Stimulated activated CD8-positive, alpha-beta memory T cell treated with anti-CD3 and anti-CD28 coated beads, Interleukin-4, amount 100 ng/mL, for 24 hours (primary cell): ENCODE measurements at regions not wholly inside any gene's neighbourhood (a gene's known extent, or its start where the extent isn't known, plus 50 kb on each side); places are given as distances from the start of the nearest gene placed in this dataset.

Experiments
- DNase-seq: peaks from one replicate; pipeline ENCODE4 v3.0.0-alpha.2; 2020; ENCODE audit warnings: low read depth

DNA sequence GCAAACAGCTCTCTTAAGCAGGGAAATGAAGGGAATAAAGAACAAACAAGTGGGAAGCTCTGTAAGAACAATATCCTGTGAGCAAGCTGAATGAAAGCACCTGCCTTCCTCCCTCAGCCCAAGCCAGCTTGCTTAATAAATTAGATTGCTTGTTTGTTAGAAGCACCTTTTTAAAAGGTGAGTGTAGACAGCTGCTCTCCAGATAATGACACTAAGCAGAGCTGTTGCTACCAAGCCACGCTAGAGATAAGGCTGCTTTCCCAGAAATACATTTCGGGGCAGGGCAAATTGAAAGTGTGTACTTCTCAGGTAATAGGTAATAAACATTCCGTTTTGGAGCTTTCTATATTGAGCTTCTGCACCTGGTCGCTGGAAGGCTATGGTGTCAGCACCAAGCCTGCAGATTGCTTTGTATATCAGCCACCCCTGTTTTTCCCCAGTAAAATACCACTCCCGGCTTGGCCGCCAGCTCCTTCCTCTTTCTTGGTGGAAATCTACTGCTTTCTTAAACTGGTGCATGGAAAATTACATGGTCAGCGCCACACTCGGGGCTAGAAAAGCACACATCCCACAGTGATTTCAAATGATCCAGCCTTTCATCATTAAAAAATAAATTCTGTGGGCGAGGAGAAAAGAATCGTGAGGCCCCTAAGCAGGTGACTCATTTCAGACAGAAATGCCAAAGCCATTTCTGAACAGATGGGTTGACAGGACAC lies 151.3 kb downstream of the ETS2 start:
- DNase-seq, result no peak

GRCh38 chr21:38956521-38956855 lies 150.8 kb downstream of the ETS2 start:
- no peak for DNase-seq

GRCh38 chr21:38956007-38956406 lies 150.3 kb downstream of the ETS2 start:
- DNase-seq, result no peak

DNA sequence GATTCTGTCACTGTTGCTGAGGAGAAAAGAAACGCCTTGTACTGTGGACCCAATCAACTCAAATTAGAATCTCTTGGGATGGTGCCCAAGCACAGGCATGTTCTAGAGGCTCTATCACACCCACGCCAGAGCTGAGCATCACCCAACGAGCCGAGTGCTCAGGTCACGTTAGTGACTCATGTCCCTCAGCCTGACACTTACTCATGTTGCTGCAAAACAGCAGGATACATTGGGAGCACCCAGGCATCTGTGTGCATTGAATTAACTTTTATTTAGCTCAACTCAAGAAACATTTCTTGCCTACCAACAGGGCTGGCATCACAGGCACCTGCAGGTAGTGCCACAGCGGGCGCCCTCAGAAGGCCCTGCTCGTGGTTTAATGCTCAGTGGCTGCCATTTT lies 149.8 kb downstream of the ETS2 start:
- DNase-seq, result no peak

DNA sequence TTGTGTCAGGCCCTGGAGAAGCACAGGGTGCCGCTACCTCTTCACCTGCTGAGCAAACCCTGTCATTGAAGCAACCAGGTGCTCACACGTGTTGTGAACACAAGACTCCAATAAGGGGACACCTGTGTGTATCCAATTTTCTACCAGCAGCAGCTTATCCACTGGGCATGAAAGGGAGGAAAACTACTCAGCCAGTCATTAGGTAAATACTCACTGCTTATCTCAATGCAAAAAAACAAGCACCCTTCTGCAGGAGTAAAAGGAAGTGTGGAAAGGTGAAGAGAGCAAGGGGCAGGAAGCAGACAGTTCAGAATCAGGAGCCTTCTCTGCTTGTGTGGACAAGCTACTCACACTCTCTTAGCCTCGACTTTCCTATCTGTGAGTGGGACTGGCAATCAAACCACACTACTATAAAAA lies 148.9 kb downstream of the ETS2 start:
- DNase-seq, result no peak

- DNase-seq, result no peak
Observed at GRCh38 chr21:38953516-38953915, 147.8 kb downstream of the ETS2 start.

- DNase-seq, result no peak
Observed at GRCh38 chr21:38952890-38953289, 147.2 kb downstream of the ETS2 start.

- DNase-seq, result no peak
Observed at GRCh38 chr21:38951095-38951730, 145.5 kb downstream of the ETS2 start.

DNA sequence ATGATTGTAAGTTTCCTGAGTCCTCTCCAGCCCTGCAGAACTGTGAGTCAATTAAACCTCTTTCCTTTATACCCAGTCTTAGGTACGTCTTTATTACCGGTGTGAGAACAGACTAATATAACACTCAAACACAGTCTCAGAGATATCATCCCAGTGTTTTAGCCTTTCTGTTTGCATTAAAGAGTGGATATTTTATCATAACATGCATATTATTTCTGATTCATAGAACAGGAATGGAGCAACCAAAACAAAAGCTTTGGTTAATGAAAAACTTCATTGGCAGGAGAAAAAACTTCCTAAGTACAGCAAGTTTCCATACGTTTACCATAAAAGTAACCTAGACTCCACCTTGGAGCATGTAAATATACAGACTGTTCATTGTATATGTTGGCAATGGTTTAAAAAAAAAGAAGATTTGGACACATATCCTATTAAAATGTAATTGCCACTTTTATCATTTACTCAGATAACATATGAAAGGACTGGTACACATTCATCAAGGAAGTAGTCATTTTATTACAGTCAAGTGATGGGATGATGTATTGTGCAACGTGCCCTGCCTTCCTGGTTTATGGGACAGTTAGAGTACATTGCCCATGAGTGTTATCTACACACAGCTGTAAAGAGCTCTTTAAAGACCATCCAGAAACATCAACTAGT lies 144.8 kb downstream of the ETS2 start:
- DNase-seq, result no peak

GRCh38 chr21:38949070-38949380 lies 143.3 kb downstream of the ETS2 start:
- DNase-seq, result no peak

- DNase-seq, result no peak
Observed at GRCh38 chr21:38948377-38949069, 142.8 kb downstream of the ETS2 start.

GRCh38 chr21:38945545-38946245 lies 140.0 kb downstream of the ETS2 start:
- no peak for DNase-seq

DNA sequence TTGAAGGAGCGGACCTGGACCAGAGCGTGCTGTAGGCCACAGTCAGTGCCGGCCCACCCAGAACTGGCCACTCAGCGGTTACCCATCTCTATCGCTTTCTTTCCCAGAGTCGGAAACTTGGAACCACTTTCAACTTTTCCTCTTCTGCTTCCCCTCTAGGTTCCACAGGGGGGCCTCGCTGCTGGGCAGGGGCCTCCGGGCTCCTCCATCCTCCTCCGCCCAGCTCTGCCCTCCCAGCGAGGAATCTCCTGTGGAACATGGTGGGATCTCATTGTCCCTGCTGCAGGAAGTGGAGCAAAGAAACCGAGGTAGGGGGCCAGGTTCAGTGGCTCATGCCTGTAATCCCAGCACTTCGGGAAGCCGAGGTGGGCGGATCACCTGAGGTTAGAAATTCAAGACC lies 139.2 kb downstream of the ETS2 start:
- DNase-seq, result no peak

- no peak for DNase-seq
Observed at GRCh38 chr21:38944402-38944801, 138.7 kb downstream of the ETS2 start.

- DNase-seq, result no peak
Observed at GRCh38 chr21:38942748-38943211, 137.1 kb downstream of the ETS2 start.

DNA sequence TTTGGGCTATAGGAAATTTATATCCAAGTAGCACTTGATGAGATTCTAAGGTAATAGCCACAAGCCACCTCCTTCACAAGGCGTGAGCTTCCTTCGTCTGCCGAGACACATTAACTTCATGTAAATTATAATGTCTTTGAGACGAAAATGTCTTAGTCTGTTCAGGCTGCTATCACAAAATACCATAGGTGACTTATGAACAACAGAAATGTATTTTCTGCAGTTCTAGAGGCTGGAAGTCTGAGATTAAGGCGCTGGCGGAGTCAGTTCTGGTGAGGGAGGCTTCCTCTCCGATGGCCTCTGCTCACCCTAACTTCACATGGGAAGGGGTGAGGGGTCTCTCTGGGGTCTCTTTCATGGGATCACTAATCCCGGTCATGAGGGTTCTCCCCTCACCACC lies 133.0 kb downstream of the ETS2 start:
- no peak for DNase-seq

DNA sequence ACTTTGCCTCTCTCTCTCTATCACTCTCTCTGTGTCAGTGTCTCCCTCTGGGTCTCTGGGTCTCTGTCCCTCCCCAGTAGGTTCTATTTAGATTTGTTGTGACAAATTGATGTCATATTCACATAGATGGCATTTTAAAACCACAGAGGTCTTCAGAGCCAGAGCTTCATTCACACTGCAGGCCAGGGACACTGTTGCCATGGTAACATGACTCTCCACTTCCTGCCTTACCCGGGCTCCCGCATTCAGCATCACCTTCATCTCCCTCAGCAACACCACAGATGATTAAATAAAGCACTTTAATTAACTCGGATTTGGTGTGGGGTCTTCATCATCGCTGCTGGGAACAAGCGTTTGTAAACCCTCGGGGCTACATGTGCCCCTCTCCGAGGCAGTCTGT lies 132.6 kb downstream of the ETS2 start:
- peak; percentile 11 for DNase-seq

DNA sequence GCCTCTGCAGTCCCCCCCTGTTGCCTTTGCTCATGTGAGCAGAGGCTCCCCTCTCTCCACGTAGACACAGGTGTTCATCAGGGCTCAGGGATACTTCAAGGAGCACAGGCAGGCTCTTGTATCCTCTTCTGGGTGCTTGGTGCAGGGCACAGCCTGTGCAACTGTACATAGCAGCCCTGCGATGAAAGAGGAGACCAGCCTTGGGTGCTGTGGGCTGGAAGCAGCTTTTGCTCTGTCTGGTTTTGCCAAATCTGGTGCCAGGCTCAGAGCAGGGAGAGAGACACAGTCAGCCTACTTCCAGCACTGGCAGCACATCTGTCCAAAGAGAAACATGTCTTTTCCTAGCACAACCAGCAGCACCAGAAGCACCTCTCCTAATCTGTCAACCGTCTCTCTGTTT lies 132.1 kb downstream of the ETS2 start:
- no peak for DNase-seq

GRCh38 chr21:38937286-38937790 lies 131.6 kb downstream of the ETS2 start:
- DNase-seq, result no peak

- DNase-seq, result no peak
Observed at GRCh38 chr21:38936240-38936639, 130.5 kb downstream of the ETS2 start.

- no peak for DNase-seq
Observed at GRCh38 chr21:38933731-38934130, 128.0 kb downstream of the ETS2 start.

GRCh38 chr21:38931291-38931690 lies 125.6 kb downstream of the ETS2 start:
- no peak for DNase-seq
